H1 (cell line): ENCODE measurements at regions not wholly inside any gene's neighbourhood (a gene's known extent, or its start where the extent isn't known, plus 50 kb on each side); places are given as distances from the start of the nearest gene placed in this dataset.

Experiments used
- CTCF ChIA-PET: fragments of 300-600 bp; sonication (Branson Sonifier 250); formaldehyde crosslinking; loops from one replicate; lab custom pipeline; 2021; ENCODE audit not compliant: partially characterized antibody; lab: Charles Lee
- POLR2A ChIA-PET: fragments of 300-600 bp; sonication (Branson Sonifier 250); formaldehyde crosslinking; loops from one replicate; lab custom pipeline; 2021; ENCODE audit warnings: inconsistent platforms; ENCODE audit not compliant: partially characterized antibody; lab: Charles Lee
- DNase-seq, 2 experiments: peaks; one replicate each; pipeline versions ENCODE4 v3.0.0 to v3.0.0-alpha.2; 2010 to 2022; ENCODE audit warnings: low spot score in 2 of 2, low read depth in 1 of 2, mixed read lengths in 1 of 2
- FAIRE-seq: peaks from 2 replicates; lab custom pipeline; 2011; peaks lifted over from hg19 to GRCh38; lab: Jason Lieb, UNC
- H2AFZ ChIP-seq: 2 replicates; pipeline ENCODE4 v1.8.1; 2012; ENCODE audit warnings: low read length, inconsistent platforms
- H2AK5ac ChIP-seq: 2 replicates; pipeline ENCODE4 v1.6.1; 2013; ENCODE audit warnings: low read depth, low read length
- H2BK120ac ChIP-seq: replicated peaks from 2 replicates; pipeline ENCODE3; 2013; ENCODE audit warnings: low read depth, low read length, inconsistent platforms
- H2BK12ac ChIP-seq: 2 replicates; pipeline ENCODE4 v1.6.1; 2013; ENCODE audit warnings: low read depth, low read length
- H2BK15ac ChIP-seq: 2 replicates; pipeline ENCODE4 v1.6.1; 2013; ENCODE audit warnings: low read length
- H2BK20ac ChIP-seq: 2 replicates; pipeline ENCODE4 v1.6.1; 2013; ENCODE audit warnings: low read length
- H2BK5ac ChIP-seq: 2 replicates; pipeline ENCODE4 v1.6.1; 2013; ENCODE audit warnings: low read depth, low read length
- H3K14ac ChIP-seq: 2 replicates; pipeline ENCODE4 v1.6.1; 2013; ENCODE audit warnings: inconsistent platforms; ENCODE audit not compliant: insufficient read length
- H3K18ac ChIP-seq: 2 replicates; pipeline ENCODE4 v1.6.1; 2013; ENCODE audit warnings: low read length; ENCODE audit errors: extremely low read depth
- H3K23ac ChIP-seq: 2 replicates; pipeline ENCODE4 v1.6.1; 2013; ENCODE audit warnings: inconsistent platforms; ENCODE audit not compliant: insufficient read length
- H3K23me2 ChIP-seq: 2 replicates; pipeline ENCODE4 v1.6.1; 2013; ENCODE audit warnings: low read depth, low read length
- H3K27ac ChIP-seq: 2 replicates; pipeline ENCODE4 v1.6.1; 2011; ENCODE audit warnings: low read depth, low read length, inconsistent platforms
- H3K27me3 ChIP-seq, 4 experiments: replicated peaks in 1 of 4; 1 replicate in 1 of 4; 2 replicates in 3 of 4; pipeline versions ENCODE4 v1.6.1 to v1.8.1; 2011 to 2013; ENCODE audit warnings: low read length in 3 of 4, mild to moderate bottlenecking in 3 of 4, inconsistent platforms in 2 of 4, mixed read lengths in 2 of 4, moderate library complexity in 1 of 4; ENCODE audit not compliant: control insufficient read depth in 3 of 4, insufficient read depth in 3 of 4; ENCODE audit errors: extremely low read depth in 1 of 4
- H3K36me3 ChIP-seq, 4 experiments: 2 replicates each; pipeline versions ENCODE4 v1.6.1 to v1.8.1; 2011 to 2013; ENCODE audit warnings: mild to moderate bottlenecking in 4 of 4, low read length in 3 of 4, moderate library complexity in 2 of 4, control low read depth in 1 of 4, inconsistent platforms in 1 of 4; ENCODE audit not compliant: insufficient read depth in 4 of 4, control insufficient read depth in 2 of 4
- H3K4ac ChIP-seq: replicated peaks from 2 replicates; pipeline ENCODE3; 2013; ENCODE audit warnings: low read length, low read depth, mixed read lengths, inconsistent platforms; ENCODE audit not compliant: insufficient read length
- H3K4me1 ChIP-seq, 4 experiments: replicated peaks in 1 of 4; 1 replicate in 1 of 4; 2 replicates in 3 of 4; pipeline versions ENCODE4 v1.6.1 to v1.8.1; 2011 to 2013; ENCODE audit warnings: low read length in 3 of 4, inconsistent platforms in 2 of 4, mixed read lengths in 1 of 4; ENCODE audit not compliant: insufficient read depth in 4 of 4, control insufficient read depth in 3 of 4
- H3K4me2 ChIP-seq, 2 experiments: 2 replicates each; pipeline versions ENCODE4 v1.6.1 to v1.8.1; 2011 to 2013; ENCODE audit warnings: low read depth in 2 of 2, low read length in 2 of 2, control low read depth in 1 of 2, inconsistent platforms in 1 of 2, mild to moderate bottlenecking in 1 of 2; ENCODE audit not compliant: insufficient read depth in 1 of 2
- H3K4me3 ChIP-seq, 4 experiments: fragments of 200-600, 300-600 bp in 1 of 4; sonication (generic), shearing (Covaris generic), sonication (Bioruptor Twin) in 1 of 4; 2 replicates each; pipeline versions ENCODE4 v1.5.1 to v1.8.1; 2011 to 2016; ENCODE audit warnings: low read length in 4 of 4, low read depth in 3 of 4, control low read depth in 2 of 4, inconsistent platforms in 2 of 4, mild to moderate bottlenecking in 2 of 4, mixed read lengths in 1 of 4, moderate library complexity in 1 of 4; ENCODE audit not compliant: insufficient read depth in 2 of 4; ENCODE audit errors: extremely low read depth in 1 of 4
- H3K56ac ChIP-seq: replicated peaks from 2 replicates; pipeline ENCODE3; 2013; ENCODE audit warnings: low read depth, mild to moderate bottlenecking, mixed read lengths, low read length, inconsistent platforms; ENCODE audit not compliant: insufficient read length
- H3K79me1 ChIP-seq: 2 replicates; pipeline ENCODE4 v1.6.1; 2013; ENCODE audit warnings: low read depth, low read length, control low read depth
- H3K79me2 ChIP-seq, 2 experiments: 2 replicates each; pipeline versions ENCODE4 v1.6.1 to v1.8.1; 2012 to 2013; ENCODE audit warnings: low read length in 2 of 2, mild to moderate bottlenecking in 2 of 2, inconsistent platforms in 1 of 2; ENCODE audit not compliant: insufficient read depth in 2 of 2, control insufficient read depth in 1 of 2
- H3K9ac ChIP-seq, 4 experiments: replicated peaks in 1 of 4; 1 replicate in 1 of 4; 2 replicates in 3 of 4; pipeline versions ENCODE4 v1.6.1 to v1.8.1; 2011 to 2013; ENCODE audit warnings: low read depth in 3 of 4, low read length in 3 of 4, control low read depth in 2 of 4, mild to moderate bottlenecking in 2 of 4, moderate library complexity in 2 of 4, inconsistent platforms in 1 of 4; ENCODE audit errors: extremely low read depth in 1 of 4
- H3K9me3 ChIP-seq, 2 experiments: 2 replicates each; pipeline versions ENCODE4 v1.6.1 to v1.8.1; 2012 to 2013; ENCODE audit warnings: mild to moderate bottlenecking in 2 of 2, moderate library complexity in 2 of 2, control low read depth in 1 of 2, inconsistent platforms in 1 of 2, low read depth in 1 of 2, low read length in 1 of 2, mixed read lengths in 1 of 2; ENCODE audit not compliant: insufficient read depth in 2 of 2
- H4K20me1 ChIP-seq, 2 experiments: replicated peaks in 1 of 2; 2 replicates each; pipeline versions ENCODE3 to v1.8.1; 2011 to 2013; ENCODE audit warnings: inconsistent platforms in 2 of 2, low read length in 2 of 2, mild to moderate bottlenecking in 1 of 2; ENCODE audit not compliant: insufficient read depth in 2 of 2, control insufficient read depth in 1 of 2
- H4K5ac ChIP-seq: 2 replicates; pipeline ENCODE4 v1.6.1; 2013; ENCODE audit warnings: low read length, low read depth, mixed read lengths, inconsistent platforms; ENCODE audit not compliant: insufficient read length
- H4K8ac ChIP-seq: 2 replicates; pipeline ENCODE4 v1.8.0; 2013; ENCODE audit warnings: mild to moderate bottlenecking, moderate library complexity, low read length, inconsistent platforms; ENCODE audit not compliant: insufficient read depth; ENCODE audit errors: extremely low read depth
- H4K91ac ChIP-seq: replicated peaks from 2 replicates; pipeline ENCODE3; 2013; ENCODE audit warnings: low read length, mixed read lengths, inconsistent platforms; ENCODE audit not compliant: insufficient read length
- CEBPB ChIP-seq: IDR thresholded peaks from 2 replicates; pipeline ENCODE4 v1.6.1; 2012; ENCODE audit warnings: low read depth, low read length
- CREB1 ChIP-seq: IDR thresholded peaks from 2 replicates; pipeline ENCODE4 v1.6.1; 2012; ENCODE audit warnings: inconsistent platforms
- CTBP2 ChIP-seq: IDR thresholded peaks from 2 replicates; pipeline ENCODE4 v1.7.0; 2011; ENCODE audit warnings: borderline replicate concordance, mild to moderate bottlenecking, moderate library complexity, mixed read lengths, low read length; ENCODE audit not compliant: insufficient read depth, insufficient read length
- GABPA ChIP-seq: IDR thresholded peaks from 2 replicates; pipeline ENCODE4 v1.6.1; 2011; ENCODE audit warnings: mild to moderate bottlenecking, low read length, moderate library complexity, borderline replicate concordance; ENCODE audit not compliant: insufficient read depth
- HDAC2 ChIP-seq, 2 experiments: fragments of 300-600 bp in 1 of 2; sonication (generic) in 1 of 2; IDR thresholded peaks; 2 replicates each; pipeline ENCODE4 v1.6.1; 2011 to 2012; ENCODE audit warnings: low read depth in 2 of 2, low read length in 2 of 2, mild to moderate bottlenecking in 2 of 2, moderate library complexity in 2 of 2, borderline replicate concordance in 1 of 2, inconsistent platforms in 1 of 2
- KDM4A ChIP-seq: IDR thresholded peaks from one replicate; pipeline ENCODE4 v1.7.1; 2012; ENCODE audit warnings: low read depth, mild to moderate bottlenecking, moderate library complexity, low read length, inconsistent platforms; ENCODE audit not compliant: severe bottlenecking
- KDM5A ChIP-seq: fragments of 200-600 bp; IDR thresholded peaks from 2 replicates; pipeline ENCODE4 v1.7.1; 2012; ENCODE audit warnings: mild to moderate bottlenecking, low read length, inconsistent platforms, mixed read lengths
- POU5F1 ChIP-seq: IDR thresholded peaks from 2 replicates; pipeline ENCODE4 v1.6.1; 2011; ENCODE audit warnings: low read depth, mild to moderate bottlenecking, low read length, moderate library complexity
- RBBP5 ChIP-seq: IDR thresholded peaks from 2 replicates; pipeline ENCODE4 v1.7.1; 2012; ENCODE audit warnings: low read depth, mild to moderate bottlenecking, inconsistent platforms, low read length, moderate library complexity, borderline replicate concordance
- SIN3A ChIP-seq, 2 experiments: IDR thresholded peaks in 1 of 2; conservative IDR thresholded peaks in 1 of 2; 2 replicates each; pipeline ENCODE4 v1.6.1; 2011 to 2012; ENCODE audit warnings: low read length in 2 of 2, improper control_type of control experiment in 1 of 2, low read depth in 1 of 2, mild to moderate bottlenecking in 1 of 2
- SUZ12 ChIP-seq: fragments of 200-600 bp; sonication (generic); IDR thresholded peaks from 2 replicates; pipeline ENCODE4 v1.6.1; 2012; ENCODE audit warnings: mild to moderate bottlenecking, inconsistent platforms, low read length, moderate library complexity, mixed read lengths
- WGBS, 2 experiments: shearing (Covaris generic) in 1 of 2; methylation state at CpG; one replicate each; pipeline versions ENCODE4 v1.1.6 to v1.1.7; 2013 to 2015; ENCODE audit warnings: low lambda C conversion rate in 2 of 2, mixed read lengths in 2 of 2, inconsistent platforms in 1 of 2, low coverage in 1 of 2, missing lambda C conversion rate in 1 of 2; ENCODE audit not compliant: insufficient replicate concordance in 2 of 2, insufficient coverage in 1 of 2, insufficient read length in 1 of 2; ENCODE audit errors: extremely low coverage in 1 of 2, missing lambda C conversion rate in 1 of 2; 5-methylcytosine and 5-hydroxymethylcytosine counted together
- TF ChIP-seq, protein P1 (sequence below): IDR thresholded peaks from 2 replicates; pipeline ENCODE4 v1.6.1; 2012; ENCODE audit warnings: low read length, inconsistent platforms

DNA sequence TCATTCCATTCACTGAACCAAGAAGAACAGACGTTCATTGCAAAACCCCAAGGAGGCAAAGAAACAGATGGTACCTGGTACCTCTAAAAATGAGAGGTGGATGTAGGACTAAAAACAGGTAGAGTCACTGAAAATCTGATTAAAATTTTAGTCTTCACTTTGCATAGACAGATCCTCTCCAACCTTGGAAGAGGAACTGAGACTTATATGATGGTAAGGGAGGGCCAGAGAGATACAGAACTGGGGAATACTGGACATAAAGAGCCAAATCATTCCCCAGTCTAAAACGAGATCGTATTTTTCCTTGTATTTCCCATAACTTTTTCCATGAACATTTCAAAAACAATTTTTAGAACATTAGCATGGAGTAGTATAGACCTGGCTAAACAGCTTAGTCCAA, 59.7 kb upstream of the SPOPL start:
- no peaks in the 10 kb centered on the region; the same call in 1 of the 2 replicates for H3K23me2 ChIP-seq
- H3K36me3 ChIP-seq, result no peaks in the 10 kb centered on the region; a peak in 1 of 8 replicates
- no peak overlapping the region for H2BK15ac ChIP-seq
- no peak overlapping the region for H2AK5ac ChIP-seq
- H3K4ac ChIP-seq, result no peak overlapping the region
- H3K4me1 ChIP-seq, result no peaks in the 10 kb centered on the region
- H4K8ac ChIP-seq, result no peak overlapping the region
- H2BK5ac ChIP-seq, result no peak overlapping the region
- H3K27me3 ChIP-seq, result no peaks in the 10 kb centered on the region
- no peak overlapping the region for H3K14ac ChIP-seq
- H2BK120ac ChIP-seq, result no peak overlapping the region
- H3K9me3 ChIP-seq, result no peaks in the 10 kb centered on the region
- H3K18ac ChIP-seq, result no peak overlapping the region
- FAIRE-seq (no peak), DNase-seq (no peak)
- ChIA-PET POLR2A (no interaction called here), CTCF (interaction anchor here (0.6 kb wide), 1 partner anchor 1244 kb away, joined by 3 read pairs; no protein-coding TSS in a partner anchor)
- no peak overlapping the region for H4K5ac ChIP-seq
- H3K79me2 ChIP-seq, result no peaks in the 10 kb centered on the region
- no peak overlapping the region for H4K91ac ChIP-seq
- no peak overlapping the region for H3K23ac ChIP-seq
- no peak overlapping the region for H3K4me2 ChIP-seq
- no peaks in the 10 kb centered on the region for H3K79me1 ChIP-seq
- H3K56ac ChIP-seq, result no peak overlapping the region
- H2BK12ac ChIP-seq, result no peak overlapping the region
- no peaks in the 10 kb centered on the region for H4K20me1 ChIP-seq
- no peak overlapping the region for H3K9ac ChIP-seq
- H2AFZ ChIP-seq, result no peak overlapping the region
- WGBS, 2 experiments, result 95% methylated on average over 3 of the region's 3 CpGs; no CpG with 5 or more reads in 1 of the 2 experiments
- H3K4me3 ChIP-seq, result no peak overlapping the region
- no peak overlapping the region for H2BK20ac ChIP-seq
- no peak overlapping the region for H3K27ac ChIP-seq
- no peak for TF ChIP-seq SIN3A (conservative IDR thresholded peaks at IDR 0.05 in 1 of 2, IDR thresholded peaks at IDR 0.05 in 1 of 2; ENCODE audit: low read depth in 1 of 2, low read length in 2 of 2)
- no peak for TF ChIP-seq GABPA
- TF ChIP-seq KDM5A, result no peak
- TF ChIP-seq KDM4A, result no peak
- TF ChIP-seq CREB1, result no peak
- no peak for TF ChIP-seq HDAC2 (IDR thresholded peaks at IDR 0.05; ENCODE audit: borderline replicate concordance in 1 of 2, low read depth in 2 of 2, low read length in 2 of 2)
- no peak for TF ChIP-seq SUZ12
- TF ChIP-seq CTBP2, result no peak
- no peak for TF ChIP-seq POU5F1
- TF ChIP-seq, protein P1, sequence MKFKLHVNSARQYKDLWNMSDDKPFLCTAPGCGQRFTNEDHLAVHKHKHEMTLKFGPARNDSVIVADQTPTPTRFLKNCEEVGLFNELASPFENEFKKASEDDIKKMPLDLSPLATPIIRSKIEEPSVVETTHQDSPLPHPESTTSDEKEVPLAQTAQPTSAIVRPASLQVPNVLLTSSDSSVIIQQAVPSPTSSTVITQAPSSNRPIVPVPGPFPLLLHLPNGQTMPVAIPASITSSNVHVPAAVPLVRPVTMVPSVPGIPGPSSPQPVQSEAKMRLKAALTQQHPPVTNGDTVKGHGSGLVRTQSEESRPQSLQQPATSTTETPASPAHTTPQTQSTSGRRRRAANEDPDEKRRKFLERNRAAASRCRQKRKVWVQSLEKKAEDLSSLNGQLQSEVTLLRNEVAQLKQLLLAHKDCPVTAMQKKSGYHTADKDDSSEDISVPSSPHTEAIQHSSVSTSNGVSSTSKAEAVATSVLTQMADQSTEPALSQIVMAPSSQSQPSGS, result no peak
- TF ChIP-seq RBBP5, result no peak
- TF ChIP-seq CEBPB, result no peak
